Neural progenitor cell (in vitro differentiated cells): ENCODE measurements at regions not wholly inside any gene's neighbourhood (a gene's known extent, or its start where the extent isn't known, plus 50 kb on each side); places are given as distances from the start of the nearest gene placed in this dataset.
"Not testable (repeated sequence)": the region's sequence is repeated elsewhere in the genome, so short reads cannot be mapped to it uniquely, and the experiment has no call there.

Experiments used
- EZH2 ChIP-seq: fragments of 200-600 bp; sonication (generic); IDR thresholded peaks from 2 replicates; pipeline ENCODE4 v1.6.1; 2017; ENCODE audit warnings: antibody characterized with exemption, mild to moderate bottlenecking, moderate library complexity
- EZH2phosphoT487 ChIP-seq: fragments of 200-600 bp; sonication (generic); IDR thresholded peaks from 2 replicates; pipeline ENCODE4 v1.6.1; 2017; ENCODE audit warnings: antibody characterized with exemption

DNA sequence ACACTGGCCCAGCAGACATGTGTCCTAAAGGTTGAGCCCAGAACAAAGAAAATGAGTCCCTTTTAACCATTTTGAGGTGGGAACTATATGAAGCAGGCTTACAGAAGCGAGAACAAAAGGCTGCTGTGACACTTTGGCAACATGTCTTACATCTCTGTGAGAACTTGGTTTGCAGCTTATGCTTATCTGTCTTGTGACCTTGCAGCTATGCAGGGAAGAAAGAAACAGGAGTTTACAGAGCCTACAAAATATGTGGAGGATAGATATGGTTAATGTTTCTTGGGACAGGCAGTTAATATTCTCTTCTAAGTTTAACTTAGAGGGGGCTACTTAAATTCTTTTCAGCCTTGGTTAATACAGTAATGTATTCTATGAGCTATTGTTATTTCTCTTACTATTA is 209.1 kb downstream of the PTH2R start:
- not testable (repeated sequence) for TF ChIP-seq EZH2phosphoT487, EZH2
